A673 (cell line): ENCODE measurements at regions not wholly inside any gene's neighbourhood (a gene's known extent, or its start where the extent isn't known, plus 50 kb on each side); places are given as distances from the start of the nearest gene placed in this dataset.

Source experiments
- BruUV-seq: library from RNA; stranded (reverse); fragments of 400-500 nt; replicated peaks from 2 replicates; lab custom pipeline; 2021; lab: Mats Ljungman, UMichigan
- CTCF ChIA-PET: fragments of 300-600 bp; sonication (Branson Sonifier 250); formaldehyde crosslinking; loops from one replicate; lab custom pipeline; 2022; ENCODE audit warnings: antibody characterized with exemption; lab: Charles Lee
- POLR2A ChIA-PET: fragments of 300-600 bp; sonication (Branson Sonifier 250); formaldehyde crosslinking; loops from one replicate; lab custom pipeline; 2022; ENCODE audit warnings: antibody characterized with exemption; ENCODE audit not compliant: low non-redundant PET; lab: Charles Lee
- DNase-seq: peaks from one replicate; pipeline ENCODE4 v3.0.0-alpha.2; 2015; ENCODE audit warnings: low spot score
- H3K27ac ChIP-seq: fragments of 200-600 bp; sonication (generic); 2 replicates; pipeline ENCODE4 v1.5.1; 2016; ENCODE audit warnings: mixed run types, low read depth, mild to moderate bottlenecking, mixed read lengths, antibody characterized with exemption, low read length; ENCODE audit not compliant: poor library complexity, severe bottlenecking
- H3K27me3 ChIP-seq: fragments of 200-600 bp; sonication (generic); replicated peaks from 2 replicates; pipeline ENCODE4 v1.6.1; 2017; ENCODE audit warnings: mixed run types, low read depth, mild to moderate bottlenecking, mixed read lengths, antibody characterized with exemption, low read length; ENCODE audit not compliant: insufficient read depth, poor library complexity
- H3K36me3 ChIP-seq: fragments of 200-600 bp; sonication (generic); 2 replicates; pipeline ENCODE4 v1.6.1; 2016; ENCODE audit warnings: mixed run types, mild to moderate bottlenecking, mixed read lengths, antibody characterized with exemption, low read length; ENCODE audit not compliant: insufficient read depth, poor library complexity, severe bottlenecking
- H3K4me1 ChIP-seq: fragments of 200-600 bp; sonication (generic); 2 replicates; pipeline ENCODE4 v1.6.1; 2017; ENCODE audit warnings: mixed run types, mild to moderate bottlenecking, mixed read lengths, antibody characterized with exemption, low read length; ENCODE audit not compliant: insufficient read depth, poor library complexity, severe bottlenecking
- H3K4me3 ChIP-seq: fragments of 200-600 bp; sonication (generic); 2 replicates; pipeline ENCODE4 v1.5.1; 2016; ENCODE audit warnings: low read depth, mixed run types, mild to moderate bottlenecking, mixed read lengths, low read length; ENCODE audit not compliant: poor library complexity, severe bottlenecking
- H3K9me3 ChIP-seq: fragments of 200-600 bp; sonication (generic); 2 replicates; pipeline ENCODE4 v1.6.1; 2016; ENCODE audit warnings: mixed run types, low read depth, mild to moderate bottlenecking, mixed read lengths, antibody characterized with exemption, low read length; ENCODE audit not compliant: poor library complexity, severe bottlenecking
- CTCF ChIP-seq: fragments of 300-800, 200-600 bp; sonication (generic); conservative IDR thresholded peaks from 2 replicates; pipeline ENCODE4 v1.5.1; 2017; ENCODE audit warnings: low read depth, mild to moderate bottlenecking, antibody characterized with exemption, low read length, moderate library complexity, mixed read lengths
- EZH2 ChIP-seq: fragments of 200-600 bp; sonication (generic); IDR thresholded peaks from 2 replicates; pipeline ENCODE4 v1.6.1; 2017; ENCODE audit warnings: borderline replicate concordance, low read depth, mild to moderate bottlenecking, mixed read lengths, antibody characterized with exemption, low read length; ENCODE audit not compliant: poor library complexity, severe bottlenecking
- intact Hi-C: fragments of 100-400 bp; cut with micrococcal nuclease; formaldehyde crosslinking; loops from one replicate; pipeline ENCODE4 v1.10.0; 2022; ENCODE audit not compliant: unreplicated experiment

- TF ChIP-seq EZH2 = no peak
- TF ChIP-seq CTCF = no peak
- BruUV-seq = no TSS peak
- Histone ChIP-seq H3K27ac (no peak overlapping the region), H3K4me1 (peaks cover 23% of the 10 kb centered on the region), H3K27me3 (no peaks in the 10 kb centered on the region), H3K9me3 (no peaks in the 10 kb centered on the region), H3K4me3 (no peak overlapping the region), H3K36me3 (no peaks in the 10 kb centered on the region)
- CTCF ChIA-PET = no interaction called here
- POLR2A ChIA-PET = no interaction called here
- no peak for DNase-seq
- intact Hi-C loops = no loop called here
These were observed 233.0 kb downstream of the WDR11 start for GRCh38 chr10:121084016-121084674.

- Histone ChIP-seq H3K36me3 (no peaks in the 10 kb centered on the region), H3K27ac (no peak overlapping the region), H3K9me3 (no peaks in the 10 kb centered on the region), H3K4me1 (peaks cover 22% of the 10 kb centered on the region), H3K27me3 (no peaks in the 10 kb centered on the region), H3K4me3 (no peak overlapping the region)
- ChIA-PET POLR2A (no interaction called here), CTCF (no interaction called here)
- no peak for DNase-seq
- TF ChIP-seq EZH2 (no peak), CTCF (no peak)
- intact Hi-C loops = no loop called here
- no TSS peak for BruUV-seq
These were observed 233.5 kb downstream of the WDR11 start for GRCh38 chr10:121084675-121085070.

- POLR2A ChIA-PET = no interaction called here
- Histone ChIP-seq H3K27ac (no peak overlapping the region), H3K4me1 (peaks cover 15% of the 10 kb centered on the region), H3K9me3 (no peaks in the 10 kb centered on the region), H3K27me3 (no peaks in the 10 kb centered on the region), H3K4me3 (no peak overlapping the region), H3K36me3 (no peaks in the 10 kb centered on the region)
- no peak for DNase-seq
- BruUV-seq = no TSS peak
- CTCF ChIA-PET = no interaction called here
- TF ChIP-seq CTCF (no peak), EZH2 (no peak)
- intact Hi-C loops = no loop called here
These were observed 234.2 kb downstream of the WDR11 start for GRCh38 chr10:121085367-121085766.
